Stomach (tissue), 4 donors: ENCODE measurements at regions not wholly inside any gene's neighbourhood (a gene's known extent, or its start where the extent isn't known, plus 50 kb on each side); places are given as distances from the start of the nearest gene placed in this dataset.

Experiments
- CTCF ChIP-seq, 7 experiments: fragments of 450-650 bp in 4 of 7; fragments of 200-600 bp in 3 of 7; sonication (generic) in 3 of 7; IDR thresholded peaks; one replicate each; pipeline ENCODE4 v1.5.1; 2016 to 2019; ENCODE audit warnings: antibody characterized with exemption in 7 of 7, control low read depth in 2 of 7, mild to moderate bottlenecking in 1 of 7
- EP300 ChIP-seq: sonication (generic); formaldehyde crosslinking; IDR thresholded peaks from one replicate; pipeline ENCODE4 v1.6.1; 2017; ENCODE audit warnings: antibody characterized with exemption

GRCh38 chr3:185992831-185993374, 55.1 kb upstream of the TRA2B start:
- TF ChIP-seq CTCF (IDR thresholded peaks at IDR 0.05): no peak
- TF ChIP-seq EP300: no peak
